Middle frontal gyrus (tissue), 1 donor: ENCODE measurements at regions not wholly inside any gene's neighbourhood (a gene's known extent, or its start where the extent isn't known, plus 50 kb on each side); places are given as distances from the start of the nearest gene placed in this dataset.
"Not testable (repeated sequence)": the region's sequence is repeated elsewhere in the genome, so short reads cannot be mapped to it uniquely, and the experiment has no call there.

ENCODE experiments used
- DNase-seq: peaks from one replicate; pipeline ENCODE4 v3.0.0-alpha.2; 2015; ENCODE audit warnings: low spot score; ENCODE audit errors: extremely low spot score

DNA sequence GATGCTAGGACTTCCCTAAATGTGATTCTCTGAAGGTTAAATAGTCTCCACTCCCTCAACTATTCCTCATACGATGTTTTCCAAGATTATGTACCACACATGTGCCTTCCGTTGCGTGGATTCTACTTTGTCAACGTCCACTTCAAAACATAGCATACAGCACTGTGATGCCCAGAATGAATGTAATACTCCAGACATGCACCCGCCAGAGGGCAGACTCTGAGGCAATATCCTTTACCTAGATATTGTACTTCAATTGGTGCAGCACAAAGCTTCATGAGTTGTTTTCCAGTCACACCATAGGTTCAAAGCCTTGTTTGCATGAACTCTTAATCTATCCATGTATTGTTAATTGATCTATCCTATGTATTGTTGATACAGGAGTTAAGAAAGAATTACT is 201.0 kb upstream of the NABP1 start:
- DNase-seq, result no peak

DNA sequence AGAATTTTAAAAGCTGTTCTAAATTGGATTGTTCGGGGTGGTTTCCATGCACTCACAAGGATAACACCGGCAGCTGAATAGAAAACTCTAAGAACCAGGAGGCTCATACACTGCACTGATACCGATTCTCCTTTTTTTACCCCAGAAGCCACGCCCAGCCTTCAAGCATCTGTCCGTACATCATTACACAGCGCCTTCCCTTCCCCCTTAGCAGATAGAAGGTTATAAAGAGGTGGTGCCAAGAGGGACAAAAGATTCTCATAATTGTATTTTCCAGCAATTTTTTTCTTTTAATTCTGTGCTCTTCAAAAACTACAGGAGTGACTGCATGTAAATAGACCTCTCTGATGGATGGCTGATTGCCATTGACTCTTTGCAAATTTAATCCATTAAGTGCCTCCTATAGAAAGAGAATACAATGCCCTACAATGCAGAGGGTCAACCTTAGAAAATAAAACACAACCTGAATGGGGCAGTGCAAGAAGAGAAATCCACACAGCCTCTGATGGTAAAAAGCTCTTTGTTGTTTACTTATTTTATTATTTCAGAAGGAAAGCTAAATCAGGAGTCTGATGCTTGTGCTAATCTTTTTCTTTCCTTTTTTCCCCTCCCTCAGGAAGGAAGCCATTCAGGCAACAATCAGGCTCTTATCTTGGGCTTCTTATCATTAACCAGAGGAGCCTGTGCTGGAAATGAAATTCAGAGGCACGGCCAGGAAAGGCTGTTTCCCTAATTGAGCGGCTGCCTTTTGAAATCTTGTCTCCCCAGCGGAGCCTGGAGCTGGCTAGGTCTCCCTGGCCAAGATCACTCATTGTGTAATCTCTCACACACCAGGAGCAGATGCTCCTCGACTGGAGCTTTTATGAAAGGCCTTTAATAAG is 198.9 kb upstream of the NABP1 start:
- DNase-seq, result no peak

DNA sequence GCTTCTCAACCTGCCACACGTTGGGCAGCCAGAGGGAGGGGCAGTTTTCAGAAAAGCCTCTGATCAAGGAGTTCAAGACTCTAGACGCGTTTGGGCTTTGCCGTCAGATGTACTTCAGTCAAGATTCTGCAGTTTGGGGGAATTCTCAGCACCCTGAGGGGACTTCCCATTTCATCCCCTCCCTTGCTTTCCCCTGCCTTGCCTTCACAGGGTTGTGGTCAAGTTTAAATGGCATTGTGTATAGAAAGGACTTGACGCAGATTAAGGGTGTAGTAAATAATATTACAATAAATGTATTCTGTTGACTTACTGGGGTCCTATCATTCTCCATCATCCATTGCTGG is 198.3 kb upstream of the NABP1 start:
- DNase-seq, result no peak

DNA sequence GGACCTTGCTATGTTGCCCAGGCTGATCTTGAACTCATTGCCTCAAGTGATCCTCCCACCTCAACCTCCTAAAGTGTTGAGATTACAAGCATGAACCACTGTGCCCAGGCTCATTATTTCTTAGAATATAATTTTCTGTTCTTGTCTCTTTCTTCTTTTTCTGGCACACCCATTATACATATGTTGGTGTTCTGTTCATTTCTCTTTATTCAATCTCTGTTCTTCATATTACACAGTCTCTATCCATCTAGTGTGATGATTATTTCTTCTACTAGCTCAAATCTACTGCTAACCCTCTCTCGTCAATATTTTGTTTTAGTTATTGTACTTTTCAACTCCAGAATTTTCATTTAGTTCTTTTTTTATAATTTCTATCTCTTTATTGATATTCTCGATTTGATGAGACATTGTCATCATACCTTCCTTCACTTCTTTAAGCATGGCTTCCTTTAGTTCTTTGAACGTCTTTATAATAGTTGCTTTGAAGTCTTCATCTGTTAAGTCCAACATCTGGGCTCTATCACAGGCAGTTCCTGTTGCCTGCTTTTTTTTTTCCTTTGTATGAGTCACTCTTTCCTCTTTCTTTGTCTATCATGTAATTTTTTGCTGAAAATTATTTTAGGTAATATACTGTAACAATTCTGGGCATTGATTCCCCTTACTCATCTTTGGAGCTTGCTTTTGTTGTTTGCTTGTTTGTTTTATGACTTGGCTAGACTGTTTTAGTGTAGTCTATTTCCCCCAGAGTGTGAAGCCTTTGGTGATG is 196.4 kb upstream of the NABP1 start:
- no peak for DNase-seq

DNA sequence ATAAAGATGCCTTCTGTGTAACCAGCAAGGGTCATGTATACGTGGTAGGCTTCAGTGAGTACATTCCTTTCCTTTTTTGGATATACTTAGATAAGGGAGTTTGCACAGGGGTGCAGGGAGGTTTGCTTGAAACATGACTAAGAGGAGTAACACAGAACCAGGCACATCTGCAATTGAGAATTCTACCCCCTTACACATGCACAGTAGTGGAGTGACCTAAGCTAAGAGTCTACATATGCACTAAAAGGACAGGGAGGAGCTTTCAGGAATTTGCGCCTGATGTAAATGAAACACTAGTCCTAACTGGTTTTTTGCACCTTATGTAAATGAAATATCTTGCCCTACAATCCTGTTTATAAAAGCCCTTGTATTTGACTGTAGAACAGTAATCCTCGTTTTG is 194.8 kb upstream of the NABP1 start:
- DNase-seq, result no peak

DNA sequence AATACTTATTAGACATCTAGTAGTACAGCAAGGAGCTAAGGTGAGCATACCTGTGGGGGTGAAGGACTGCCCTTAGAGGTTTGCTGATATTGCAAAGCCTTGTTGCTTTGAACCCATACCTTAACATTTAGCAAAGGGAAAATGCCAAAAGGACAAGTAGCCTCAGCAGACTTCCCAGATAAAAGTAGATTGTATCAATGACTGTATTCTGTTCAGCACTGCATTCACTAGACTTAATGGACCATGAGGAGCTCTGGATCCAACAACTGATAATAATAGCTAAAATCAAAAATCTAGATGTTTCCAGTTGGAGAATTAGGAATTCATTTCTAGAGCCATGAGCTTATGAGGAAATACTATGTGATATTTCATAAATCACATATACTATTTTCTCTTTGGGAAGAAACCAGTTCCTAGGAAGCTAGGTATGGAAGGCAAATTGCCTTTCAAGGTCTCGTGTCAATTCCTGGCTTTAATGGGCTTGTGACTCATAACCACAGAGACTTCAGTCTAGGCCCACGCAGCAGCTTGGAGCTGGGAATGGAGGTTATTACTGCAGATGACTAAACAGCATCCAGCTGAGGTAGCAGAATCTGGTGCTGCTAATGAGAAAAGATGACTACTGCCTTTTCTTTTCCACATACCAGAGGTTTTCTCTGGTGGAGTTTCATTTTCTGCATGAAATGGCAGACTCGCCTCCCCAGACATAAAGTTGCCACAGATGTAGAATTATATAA is 191.2 kb upstream of the NABP1 start:
- DNase-seq, result no peak

DNA sequence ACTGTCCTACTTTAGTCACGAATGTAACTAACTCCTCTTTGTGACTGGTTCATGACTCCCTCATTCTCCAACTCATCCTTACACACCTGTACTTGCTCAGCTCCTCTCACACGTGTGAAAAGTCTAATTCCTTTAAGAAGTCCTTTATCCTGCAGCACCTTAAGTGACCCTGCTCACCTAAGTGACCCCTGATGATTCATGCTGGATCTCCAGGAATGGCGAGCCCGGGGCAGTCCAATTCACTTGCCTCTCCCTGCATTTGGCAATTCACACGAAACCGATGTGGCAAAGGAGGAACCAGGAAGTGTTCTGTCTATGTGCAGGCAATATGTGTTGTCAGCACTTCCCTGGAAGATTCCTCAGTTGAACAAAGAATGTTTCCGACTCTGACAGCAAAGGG is 189.8 kb upstream of the NABP1 start:
- DNase-seq, result no peak

DNA sequence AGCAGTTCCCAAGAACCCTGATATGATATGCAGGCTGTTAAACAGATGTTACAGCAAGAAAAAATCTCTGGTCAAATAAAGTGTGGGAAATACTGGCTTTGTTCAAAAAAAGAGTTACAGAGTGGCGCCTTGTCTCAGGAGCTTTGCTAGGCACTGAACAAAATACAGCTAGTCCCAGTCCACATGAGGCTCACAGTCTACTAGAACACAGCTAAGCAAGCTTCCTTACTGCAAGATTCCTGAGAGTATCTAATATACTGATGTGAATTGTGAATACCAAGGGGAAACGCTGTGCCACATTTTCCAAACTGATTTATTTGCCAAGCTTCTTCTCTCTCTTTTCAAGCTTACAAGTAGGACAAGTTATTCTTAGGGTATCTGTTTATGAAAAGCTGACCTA is 188.8 kb upstream of the NABP1 start:
- no peak for DNase-seq

DNA sequence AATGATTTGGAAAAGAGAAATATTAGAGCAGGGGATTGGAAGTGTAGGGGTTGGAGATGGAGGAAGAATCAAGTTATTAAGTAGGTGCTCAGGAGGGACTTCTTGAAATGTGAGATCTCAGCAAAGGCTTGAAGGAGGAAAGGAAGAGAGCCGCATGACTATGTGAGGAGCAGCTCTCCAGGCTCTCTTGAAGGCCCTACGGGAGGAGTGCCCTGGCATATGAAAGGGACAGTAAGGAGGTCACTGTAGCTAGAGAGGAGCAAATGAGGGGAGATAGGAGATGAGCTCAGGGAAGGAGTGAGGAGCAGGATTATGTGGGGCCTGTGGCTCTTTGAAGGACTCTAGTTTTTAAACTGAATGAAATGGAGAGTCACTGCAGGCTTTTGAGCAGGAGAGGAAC is 181.1 kb upstream of the NABP1 start:
- no peak for DNase-seq

DNA sequence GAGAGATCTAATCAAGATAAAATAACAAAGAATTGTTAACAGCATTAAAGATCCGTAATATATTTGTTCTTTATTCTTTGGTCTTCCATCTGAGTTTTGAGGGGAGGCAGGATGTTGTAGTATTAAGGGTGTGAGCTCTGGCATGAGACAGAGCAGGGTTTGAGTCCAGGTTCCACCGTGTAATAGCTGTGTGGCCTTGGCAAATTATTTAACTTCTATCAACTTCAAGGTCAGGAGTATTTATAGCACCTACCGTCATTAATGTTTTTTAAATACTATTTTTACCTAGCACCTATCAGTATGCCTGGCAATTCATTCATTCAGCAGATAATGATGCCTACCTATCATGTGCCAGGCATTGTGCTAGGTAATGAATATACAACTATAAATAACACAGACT is 180.1 kb upstream of the NABP1 start:
- no peak for DNase-seq

DNA sequence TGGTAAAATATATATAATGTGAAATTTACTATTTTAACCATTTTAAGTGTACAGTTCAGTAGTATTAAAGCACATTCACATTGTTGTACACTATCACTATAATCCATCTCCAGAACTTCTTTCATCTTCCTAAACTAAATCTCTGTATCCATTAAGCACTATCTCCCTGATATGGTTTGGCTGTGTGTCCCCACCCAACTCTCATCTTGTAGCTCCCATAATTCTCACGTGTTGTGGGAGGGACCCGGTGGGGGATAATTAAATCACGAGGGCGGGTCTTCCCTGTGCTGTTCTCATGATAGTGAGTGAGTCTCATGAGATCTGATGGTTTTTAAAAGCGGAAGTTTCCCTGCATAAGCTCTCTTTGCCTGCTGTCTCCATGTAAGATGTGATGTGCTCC is 178.9 kb upstream of the NABP1 start:
- no peak for DNase-seq

DNA sequence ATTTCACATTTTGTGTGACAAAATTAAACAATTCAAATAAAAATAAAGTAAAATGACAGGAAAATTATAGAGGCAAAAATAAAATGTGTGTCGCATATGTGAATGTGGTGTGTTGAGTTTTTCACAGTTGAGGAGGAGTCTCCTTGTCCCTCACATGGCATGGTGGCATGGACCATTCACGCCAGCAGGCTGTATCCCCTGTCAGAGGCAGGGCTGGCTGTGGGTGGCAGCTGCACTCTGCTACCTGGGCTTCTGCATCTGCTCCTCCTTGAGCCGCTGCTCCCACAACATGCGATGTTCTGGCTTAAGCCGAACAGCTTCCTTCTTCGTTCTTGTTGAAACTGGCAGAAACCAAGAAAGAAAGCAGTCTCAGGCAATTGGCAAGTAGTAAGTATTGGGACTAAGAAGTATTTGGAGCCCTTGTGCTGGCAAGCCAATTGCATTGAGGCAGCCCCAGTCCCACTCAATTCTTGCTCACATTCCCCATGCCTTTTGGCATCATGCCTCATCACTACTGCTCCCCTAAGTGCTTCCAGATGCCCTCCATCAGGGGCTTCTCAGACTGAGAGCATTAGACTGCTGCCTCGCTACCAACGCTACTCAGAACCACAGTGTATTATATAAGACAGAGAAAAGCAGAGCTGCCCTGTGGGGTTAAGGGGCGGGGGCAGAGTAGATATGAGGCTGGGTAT is 177.9 kb upstream of the NABP1 start:
- no peak for DNase-seq

DNA sequence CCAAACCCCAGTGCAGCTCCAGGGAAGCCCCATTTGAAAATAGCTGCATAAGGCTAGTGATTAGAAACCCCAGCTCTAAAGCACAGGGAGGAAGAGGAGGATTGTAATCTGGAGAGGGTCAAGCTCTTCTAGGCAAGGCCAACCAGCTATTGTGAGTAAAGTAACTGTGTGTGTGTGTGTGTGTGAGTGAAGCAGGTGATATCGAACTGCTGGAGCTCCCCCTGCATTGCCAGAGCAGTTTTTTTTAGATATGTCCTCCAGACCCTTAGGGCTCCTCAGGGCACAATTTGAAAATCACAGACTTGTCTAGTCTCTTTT is 177.4 kb upstream of the NABP1 start:
- DNase-seq, result no peak

DNA sequence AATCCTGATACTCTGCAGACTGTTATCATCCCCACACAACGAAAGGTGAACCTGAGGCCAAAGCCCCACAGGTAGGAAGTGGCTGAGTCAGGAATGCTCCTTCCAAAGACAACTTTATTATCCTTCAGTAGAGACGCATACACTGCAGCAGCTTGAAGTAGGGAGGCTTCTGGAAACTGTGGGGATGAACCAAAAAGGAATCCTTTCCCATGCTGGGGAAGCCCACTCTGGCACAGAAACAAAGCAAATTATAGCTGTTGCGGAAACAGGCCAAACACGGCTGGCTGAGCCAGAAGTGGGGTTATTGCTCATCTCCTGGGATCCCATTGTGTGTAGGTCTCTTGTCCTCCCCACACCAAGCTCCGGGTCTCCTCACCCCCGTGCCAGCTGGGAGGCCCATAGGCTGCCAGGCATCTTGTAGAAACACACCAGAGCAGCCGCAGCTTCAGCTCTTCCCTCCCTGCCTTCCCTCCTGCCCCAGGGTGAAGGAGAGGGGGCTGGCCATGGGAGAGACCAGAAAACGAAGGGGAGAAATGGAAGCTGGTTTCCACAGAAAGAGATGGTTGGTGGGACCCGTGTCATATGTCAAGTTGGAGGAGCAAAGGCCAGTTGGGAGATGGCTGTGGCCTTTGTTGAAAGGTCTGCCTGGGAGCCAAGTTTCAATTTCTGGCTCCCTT is 176.9 kb upstream of the NABP1 start:
- no peak for DNase-seq

DNA sequence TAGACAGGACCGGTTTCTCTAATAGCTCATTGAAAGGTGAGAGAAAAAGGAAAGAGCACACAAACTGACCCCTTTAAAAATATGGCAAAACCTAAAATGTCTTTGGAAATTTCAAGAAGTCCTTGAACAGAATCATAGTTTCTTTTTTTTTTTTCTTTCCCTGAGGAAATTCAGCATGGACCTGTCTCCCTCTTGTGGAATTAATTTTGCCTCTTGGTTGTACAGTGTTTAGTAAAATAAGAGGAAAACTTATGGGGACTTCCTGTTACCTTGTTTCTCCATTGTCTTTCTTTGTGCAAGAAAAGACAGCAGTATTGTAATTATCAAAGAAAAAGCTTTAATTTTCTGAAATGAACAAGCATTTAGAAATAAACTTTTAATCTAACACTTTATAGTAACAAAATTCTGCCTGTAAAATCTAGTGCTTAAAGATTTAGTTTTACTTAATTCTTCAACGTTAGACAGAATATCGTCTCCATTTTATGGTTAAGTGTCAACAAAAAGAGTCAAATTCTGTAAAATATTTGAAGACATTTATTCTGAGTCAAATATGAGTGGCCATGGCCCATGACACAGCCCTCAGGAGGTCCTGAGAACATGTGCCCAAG is 176.3 kb upstream of the NABP1 start:
- DNase-seq, result peak; percentile 33

DNA sequence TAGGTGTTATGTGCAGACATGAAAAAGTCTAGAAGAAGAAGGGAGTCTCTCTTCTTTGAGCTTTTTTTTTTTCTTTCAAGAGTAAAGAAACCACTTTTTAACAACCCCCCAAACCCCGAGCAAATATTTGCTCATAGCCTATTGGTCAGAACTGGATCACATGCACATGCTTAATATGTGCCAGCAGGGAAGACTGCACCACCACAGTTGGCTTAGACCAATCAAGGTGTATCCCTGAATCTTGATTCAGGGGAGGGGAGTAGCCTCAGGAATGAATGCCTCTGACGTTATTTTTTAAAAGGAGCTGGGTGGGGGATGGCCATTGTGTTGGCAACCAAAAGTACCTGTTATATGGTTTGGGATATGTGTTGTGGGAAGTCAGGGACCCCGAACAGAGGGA is 171.4 kb upstream of the NABP1 start:
- DNase-seq, result no peak

DNA sequence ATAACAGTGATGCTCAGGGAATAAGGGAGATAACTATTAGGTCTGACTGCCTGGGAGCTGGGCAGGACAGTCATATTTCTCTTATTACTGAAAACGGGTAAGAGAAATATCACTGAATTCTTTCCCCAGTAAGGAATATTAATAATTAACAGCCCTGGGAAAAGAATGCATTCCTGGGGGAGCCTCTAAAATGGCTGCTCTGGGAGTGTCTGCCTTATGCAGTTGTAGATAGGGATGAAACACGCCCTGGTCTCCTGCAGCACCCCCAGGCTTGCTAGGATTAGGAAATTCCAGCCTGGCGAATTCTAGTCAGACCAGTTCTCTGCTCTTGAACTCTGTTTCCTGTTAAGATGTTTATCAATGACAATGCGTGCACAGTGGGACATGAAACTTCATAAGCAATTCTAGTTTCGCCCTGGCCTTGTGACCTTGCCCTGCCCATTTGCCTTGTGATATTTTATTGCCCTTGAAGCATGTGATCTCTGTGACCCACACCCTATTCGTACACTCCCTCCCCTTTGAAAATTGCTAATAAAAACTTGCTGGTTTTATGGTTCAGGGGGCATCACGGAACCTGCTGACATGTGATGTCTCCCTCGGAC is 170.6 kb upstream of the NABP1 start:
- DNase-seq, result not testable (repeated sequence)

DNA sequence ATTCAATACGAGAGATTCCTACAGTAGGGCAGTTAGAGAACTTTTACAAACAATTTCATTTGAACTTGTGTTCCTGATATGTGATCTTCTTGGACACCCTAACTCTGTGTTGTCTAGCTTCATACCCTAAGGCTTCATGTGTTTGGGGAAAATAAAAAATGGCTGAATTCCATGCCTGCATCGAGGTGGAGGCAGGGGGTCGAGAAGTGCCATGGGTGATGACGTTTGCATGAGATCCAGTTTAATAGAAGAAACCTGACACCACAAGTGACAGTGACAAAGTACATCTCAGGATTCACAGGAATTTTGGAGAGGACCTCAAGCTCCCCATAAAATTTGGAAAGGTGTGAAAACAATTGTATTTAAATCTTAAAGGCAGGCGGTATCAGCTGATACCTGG is 169.2 kb upstream of the NABP1 start:
- no peak for DNase-seq

DNA sequence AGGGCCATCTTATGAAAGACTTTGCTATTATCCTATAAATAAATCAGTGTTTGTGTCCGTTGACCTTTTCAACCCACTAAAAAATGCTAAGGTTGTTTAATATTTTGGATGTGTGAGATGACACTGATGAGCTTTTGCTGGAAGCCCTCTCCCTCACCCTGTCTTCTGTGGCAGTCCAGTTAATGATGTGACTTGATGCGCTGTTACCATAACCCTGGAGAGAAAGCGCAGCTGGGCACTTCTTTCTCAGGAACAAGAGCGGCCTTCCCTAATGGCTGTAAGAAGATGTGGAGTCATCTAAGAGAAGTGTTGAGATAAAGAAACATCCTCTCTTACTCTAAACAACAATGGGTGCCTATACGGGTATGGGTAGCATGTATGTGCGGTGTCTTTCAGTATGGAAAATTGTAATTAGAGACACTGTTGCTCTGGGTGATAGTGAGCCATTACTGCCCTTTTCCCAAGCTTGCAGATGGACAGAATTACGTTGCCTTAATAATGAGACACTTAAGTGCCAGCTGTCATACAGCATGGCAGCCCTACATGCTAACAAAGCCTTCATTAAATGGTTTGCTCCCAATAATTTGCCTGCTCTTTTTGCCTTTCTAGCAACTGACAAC is 165.6 kb upstream of the NABP1 start:
- DNase-seq, result no peak

DNA sequence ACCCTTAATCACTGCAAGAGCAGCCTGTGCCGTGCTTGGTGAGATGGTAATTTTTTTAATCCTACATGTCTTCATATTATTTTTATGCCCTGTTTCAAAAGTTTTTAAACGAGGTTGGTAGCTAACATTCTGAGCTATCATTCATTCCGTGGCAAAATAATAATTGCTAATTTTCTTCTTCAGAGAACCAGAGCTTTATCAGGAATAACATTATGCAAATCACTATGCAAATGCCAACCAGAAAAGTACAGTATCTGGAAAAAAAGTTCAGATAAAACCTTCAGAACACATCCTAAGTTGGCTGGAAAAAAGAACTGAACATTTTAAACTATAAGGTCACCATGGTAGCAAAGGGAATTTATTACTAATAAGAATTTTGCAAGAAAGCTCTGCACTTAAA is 165.1 kb upstream of the NABP1 start:
- no peak for DNase-seq
